ENCODE measurements at regions not wholly inside any gene's neighbourhood (a gene's known extent, or its start where the extent isn't known, plus 50 kb on each side); places are given as distances from the start of the nearest gene placed in this dataset.

- TF ChIP-seq GATA2 (IDR thresholded peaks at IDR 0.05; ENCODE audit: low read depth, low read length), result no peak
- TF ChIP-seq GATA3 (IDR thresholded peaks at IDR 0.05; ENCODE audit: low read depth, low read length), result no peak
These were observed 55.2 kb upstream of the MEDAG start for GRCh38 chr13:30850867-30851211.
